ENCODE measurements at regions not wholly inside any gene's neighbourhood (a gene's known extent, or its start where the extent isn't known, plus 50 kb on each side); places are given as distances from the start of the nearest gene placed in this dataset.
"Not testable (repeated sequence)": the region's sequence is repeated elsewhere in the genome, so short reads cannot be mapped to it uniquely, and the experiment has no call there.

DNA sequence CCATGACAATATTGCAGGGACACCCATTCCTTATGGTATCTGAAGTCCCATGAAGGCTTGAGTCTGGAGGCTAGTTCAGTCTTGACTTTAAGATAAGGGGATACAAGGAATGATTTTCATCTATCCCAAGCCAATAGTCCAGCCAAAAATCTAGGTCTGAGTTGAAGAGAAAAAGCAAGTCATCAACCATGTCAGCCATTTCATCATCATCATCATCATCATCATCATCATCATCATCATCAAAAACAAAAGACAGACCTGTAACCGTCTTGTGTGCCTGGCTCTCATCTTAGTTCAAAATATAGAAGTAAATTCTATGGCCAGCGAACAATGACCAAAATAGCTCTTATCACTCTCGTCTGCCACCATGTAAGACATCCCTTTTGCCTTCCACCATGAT lies 59.5 kb upstream of the FAM90A26 start:
- H3K27ac ChIP-seq (ENCODE audit: low read length); H3K4me1 ChIP-seq (ENCODE audit: control insufficient read depth, insufficient read depth, low read length); H3K9me3 ChIP-seq (ENCODE audit: control insufficient read depth, insufficient read depth, low read length); DNase-seq (ENCODE audit: low read depth, low spot score); H3K4me3 ChIP-seq (ENCODE audit: low read length); H3K36me3 ChIP-seq (ENCODE audit: control insufficient read depth, insufficient read depth, low read length); H3K27me3 ChIP-seq (ENCODE audit: control insufficient read depth, insufficient read depth, low read length): not testable (repeated sequence)
- no CpG with 5 or more reads among the region's 3 CpGs for WGBS (ENCODE audit: insufficient coverage, insufficient read length)

DNA sequence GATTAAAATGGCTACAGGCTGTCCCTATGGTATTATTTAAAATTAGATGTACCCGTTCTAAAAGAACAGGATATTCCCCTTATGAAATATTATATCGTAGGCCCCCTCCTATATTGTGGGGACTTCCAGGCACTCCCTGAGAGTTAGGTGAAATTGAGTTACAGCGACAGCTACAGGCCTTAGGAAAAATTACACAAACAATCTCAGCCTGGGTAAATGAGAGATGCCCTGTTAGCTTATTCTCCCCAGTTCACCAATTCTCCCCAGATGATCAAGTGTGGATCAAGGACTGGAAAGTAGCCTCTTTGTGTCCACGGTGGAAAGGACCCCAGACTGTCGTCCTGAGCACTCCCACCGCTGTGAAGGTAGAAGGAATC lies 67.1 kb upstream of the FAM90A26 start:
- H3K27me3 ChIP-seq (ENCODE audit: control insufficient read depth, insufficient read depth, low read length); H3K36me3 ChIP-seq (ENCODE audit: control insufficient read depth, insufficient read depth, low read length); H3K4me1 ChIP-seq (ENCODE audit: control insufficient read depth, insufficient read depth, low read length); H3K4me3 ChIP-seq (ENCODE audit: low read length); H3K27ac ChIP-seq (ENCODE audit: low read length); DNase-seq (ENCODE audit: low read depth, low spot score); H3K9me3 ChIP-seq (ENCODE audit: control insufficient read depth, insufficient read depth, low read length): not testable (repeated sequence)
- no CpG with 5 or more reads among the region's 6 CpGs for WGBS (ENCODE audit: insufficient coverage, insufficient read length)

DNA sequence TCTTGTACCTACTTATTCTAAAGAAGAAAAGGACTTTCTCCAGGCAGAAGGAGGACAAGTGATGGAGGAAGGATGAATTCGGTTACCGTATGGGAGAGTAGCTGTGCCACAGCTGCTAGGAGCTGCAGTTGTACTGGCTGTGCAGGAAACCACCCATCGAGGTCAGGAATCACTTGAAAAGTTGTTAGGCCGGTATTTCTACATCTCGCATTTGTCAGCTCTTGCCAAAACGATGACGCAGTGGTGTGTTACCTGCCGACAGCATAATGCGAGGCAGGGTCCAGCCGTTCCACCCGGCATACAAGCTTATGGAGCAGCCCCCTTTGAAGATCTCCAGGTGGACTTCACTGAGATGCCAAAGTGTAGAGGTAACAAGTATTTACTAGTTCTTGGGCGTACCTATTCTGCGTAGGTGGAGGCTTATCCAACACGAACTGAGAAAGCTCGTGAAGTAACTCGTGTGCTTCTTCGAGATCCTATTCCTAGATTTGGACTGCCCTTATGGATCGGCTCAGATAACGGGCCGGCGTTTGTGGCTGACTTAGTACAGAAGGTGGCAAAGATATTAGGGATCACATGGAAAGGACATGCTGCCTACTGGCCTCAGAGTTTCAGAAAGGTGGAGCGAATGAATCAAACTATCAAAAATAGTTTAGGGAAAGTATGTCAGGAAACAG lies 67.6 kb upstream of the FAM90A26 start:
- DNase-seq (ENCODE audit: low read depth, low spot score); H3K36me3 ChIP-seq (ENCODE audit: control insufficient read depth, insufficient read depth, low read length); H3K4me3 ChIP-seq (ENCODE audit: low read length); H3K27me3 ChIP-seq (ENCODE audit: control insufficient read depth, insufficient read depth, low read length); H3K9me3 ChIP-seq (ENCODE audit: control insufficient read depth, insufficient read depth, low read length); H3K27ac ChIP-seq (ENCODE audit: low read length); H3K4me1 ChIP-seq (ENCODE audit: control insufficient read depth, insufficient read depth, low read length): not testable (repeated sequence)
- no CpG with 5 or more reads among the region's 22 CpGs for WGBS (ENCODE audit: insufficient coverage, insufficient read length)

DNA sequence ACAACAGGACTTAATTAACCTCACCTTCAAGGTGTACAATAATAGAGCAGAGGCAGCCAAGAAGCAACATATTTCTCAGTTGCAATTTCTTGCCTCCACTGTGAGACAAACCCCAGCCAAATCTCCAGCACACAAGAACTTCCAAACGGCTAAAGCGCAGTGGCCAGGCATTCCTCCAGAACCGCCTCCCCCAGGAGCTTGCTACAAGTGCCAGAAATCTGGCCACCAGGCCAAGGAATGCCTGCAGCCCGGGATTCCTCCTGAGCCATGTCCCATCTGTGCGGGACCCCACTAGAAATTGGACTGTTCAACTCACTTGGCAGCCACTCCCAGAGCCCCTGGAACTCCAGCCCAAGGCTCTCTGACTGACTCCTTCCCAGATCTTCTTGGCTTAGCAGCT lies 73.9 kb upstream of the FAM90A26 start:
- no CpG with 5 or more reads among the region's 5 CpGs for WGBS (ENCODE audit: insufficient coverage, insufficient read length)
- not testable (repeated sequence) for H3K4me1 ChIP-seq (ENCODE audit: control insufficient read depth, insufficient read depth, low read length); H3K27ac ChIP-seq (ENCODE audit: low read length); H3K36me3 ChIP-seq (ENCODE audit: control insufficient read depth, insufficient read depth, low read length); H3K4me3 ChIP-seq (ENCODE audit: low read length); H3K9me3 ChIP-seq (ENCODE audit: control insufficient read depth, insufficient read depth, low read length); DNase-seq (ENCODE audit: low read depth, low spot score); H3K27me3 ChIP-seq (ENCODE audit: control insufficient read depth, insufficient read depth, low read length)

DNA sequence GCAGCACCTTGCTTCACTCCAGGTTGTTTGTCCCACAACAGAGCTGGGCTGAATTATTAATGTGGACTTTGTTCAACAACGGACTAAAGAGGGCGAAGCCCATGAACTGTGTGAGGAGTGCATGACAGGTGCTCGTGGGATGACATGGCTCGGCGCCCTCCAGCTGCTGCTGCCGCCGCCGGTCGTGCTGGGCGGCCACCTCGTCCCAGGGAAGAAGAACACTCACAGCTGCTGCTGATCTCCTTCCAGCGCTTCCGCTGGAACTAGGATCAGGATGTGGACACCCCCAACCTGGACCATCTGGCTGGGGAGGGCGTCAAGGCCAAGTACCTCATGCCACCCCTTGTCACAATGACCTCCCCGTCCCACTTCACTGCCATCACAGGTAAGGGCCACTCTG lies 91.4 kb upstream of the FAM90A26 start:
- not testable (repeated sequence) for DNase-seq (ENCODE audit: low read depth, low spot score); H3K9me3 ChIP-seq (ENCODE audit: control insufficient read depth, insufficient read depth, low read length); H3K36me3 ChIP-seq (ENCODE audit: control insufficient read depth, insufficient read depth, low read length); H3K27me3 ChIP-seq (ENCODE audit: control insufficient read depth, insufficient read depth, low read length); H3K4me3 ChIP-seq (ENCODE audit: low read length); H3K4me1 ChIP-seq (ENCODE audit: control insufficient read depth, insufficient read depth, low read length); H3K27ac ChIP-seq (ENCODE audit: low read length)
- no CpG with 5 or more reads among the region's 15 CpGs for WGBS (ENCODE audit: insufficient coverage, insufficient read length)

DNA sequence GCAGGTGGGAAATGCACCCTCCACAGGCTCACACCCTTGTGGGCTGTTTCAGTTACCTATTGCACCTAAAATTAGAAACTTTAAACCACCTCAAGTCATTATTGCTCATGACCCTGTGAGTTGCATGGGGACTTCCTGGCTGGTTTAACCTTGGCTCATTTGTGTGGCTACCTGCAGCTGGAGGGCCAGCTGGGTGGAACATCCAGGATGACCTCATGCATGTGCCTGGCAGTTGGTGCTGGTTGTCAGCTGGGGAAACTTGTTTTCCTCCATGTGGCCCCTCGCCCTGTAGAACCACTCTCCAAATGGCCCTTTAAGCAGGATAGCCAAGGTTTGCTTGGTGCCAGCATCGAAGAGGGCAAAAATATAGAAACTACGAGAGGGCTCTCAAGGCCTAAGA lies 93.2 kb upstream of the FAM90A26 start:
- no CpG with 5 or more reads among the region's 3 CpGs for WGBS (ENCODE audit: insufficient coverage, insufficient read length)
- not testable (repeated sequence) for H3K4me3 ChIP-seq (ENCODE audit: low read length); H3K27ac ChIP-seq (ENCODE audit: low read length); DNase-seq (ENCODE audit: low read depth, low spot score); H3K4me1 ChIP-seq (ENCODE audit: control insufficient read depth, insufficient read depth, low read length); H3K9me3 ChIP-seq (ENCODE audit: control insufficient read depth, insufficient read depth, low read length); H3K27me3 ChIP-seq (ENCODE audit: control insufficient read depth, insufficient read depth, low read length); H3K36me3 ChIP-seq (ENCODE audit: control insufficient read depth, insufficient read depth, low read length)

DNA sequence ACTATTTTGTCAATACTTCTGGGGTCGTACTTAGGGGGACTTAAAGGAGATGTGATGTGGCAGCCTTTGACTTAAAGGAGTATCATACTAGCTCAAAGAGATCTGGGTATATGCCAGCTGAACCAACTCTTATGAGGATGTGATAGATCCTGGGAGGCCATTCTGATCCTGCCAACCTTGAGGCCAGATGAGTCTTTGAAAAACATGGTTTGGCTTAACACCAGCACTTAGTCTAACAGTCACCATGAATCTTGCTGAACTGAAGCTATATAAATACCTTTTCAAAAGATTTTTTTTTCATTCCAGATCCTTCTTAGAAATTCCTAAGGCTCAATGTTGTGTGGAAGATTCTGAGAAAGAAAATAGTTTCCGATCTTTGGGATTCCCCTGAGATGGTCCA lies 93.7 kb upstream of the FAM90A26 start:
- WGBS (ENCODE audit: insufficient coverage, insufficient read length), result no CpG with 5 or more reads among the region's 2 CpGs
- H3K4me1 ChIP-seq (ENCODE audit: control insufficient read depth, insufficient read depth, low read length); H3K27ac ChIP-seq (ENCODE audit: low read length); H3K4me3 ChIP-seq (ENCODE audit: low read length); DNase-seq (ENCODE audit: low read depth, low spot score); H3K27me3 ChIP-seq (ENCODE audit: control insufficient read depth, insufficient read depth, low read length); H3K36me3 ChIP-seq (ENCODE audit: control insufficient read depth, insufficient read depth, low read length); H3K9me3 ChIP-seq (ENCODE audit: control insufficient read depth, insufficient read depth, low read length): not testable (repeated sequence)

DNA sequence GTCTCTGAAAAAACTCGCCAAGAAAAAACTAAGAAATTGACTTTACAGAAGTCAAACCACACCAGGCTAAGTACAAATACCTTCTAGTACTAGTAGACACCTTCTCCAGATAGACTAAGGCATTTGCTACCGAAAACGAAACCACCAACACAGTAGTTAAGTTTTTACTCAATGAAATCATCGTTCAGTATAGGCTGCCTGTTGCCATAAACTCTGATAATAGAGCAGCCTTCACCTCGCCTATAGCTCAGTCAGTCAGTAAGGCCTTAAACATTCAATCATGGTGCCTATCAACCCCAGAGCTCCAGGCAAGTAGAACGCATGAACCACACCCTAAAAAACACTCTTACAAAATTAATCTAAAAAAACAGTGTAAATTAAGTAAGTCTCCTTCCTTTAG lies 96.8 kb upstream of the FAM90A26 start:
- not testable (repeated sequence) for H3K4me3 ChIP-seq (ENCODE audit: low read length); H3K36me3 ChIP-seq (ENCODE audit: control insufficient read depth, insufficient read depth, low read length); H3K4me1 ChIP-seq (ENCODE audit: control insufficient read depth, insufficient read depth, low read length); H3K27me3 ChIP-seq (ENCODE audit: control insufficient read depth, insufficient read depth, low read length); H3K9me3 ChIP-seq (ENCODE audit: control insufficient read depth, insufficient read depth, low read length); H3K27ac ChIP-seq (ENCODE audit: low read length); DNase-seq (ENCODE audit: low read depth, low spot score)
- WGBS (ENCODE audit: insufficient coverage, insufficient read length), result no CpG with 5 or more reads among the region's 6 CpGs

DNA sequence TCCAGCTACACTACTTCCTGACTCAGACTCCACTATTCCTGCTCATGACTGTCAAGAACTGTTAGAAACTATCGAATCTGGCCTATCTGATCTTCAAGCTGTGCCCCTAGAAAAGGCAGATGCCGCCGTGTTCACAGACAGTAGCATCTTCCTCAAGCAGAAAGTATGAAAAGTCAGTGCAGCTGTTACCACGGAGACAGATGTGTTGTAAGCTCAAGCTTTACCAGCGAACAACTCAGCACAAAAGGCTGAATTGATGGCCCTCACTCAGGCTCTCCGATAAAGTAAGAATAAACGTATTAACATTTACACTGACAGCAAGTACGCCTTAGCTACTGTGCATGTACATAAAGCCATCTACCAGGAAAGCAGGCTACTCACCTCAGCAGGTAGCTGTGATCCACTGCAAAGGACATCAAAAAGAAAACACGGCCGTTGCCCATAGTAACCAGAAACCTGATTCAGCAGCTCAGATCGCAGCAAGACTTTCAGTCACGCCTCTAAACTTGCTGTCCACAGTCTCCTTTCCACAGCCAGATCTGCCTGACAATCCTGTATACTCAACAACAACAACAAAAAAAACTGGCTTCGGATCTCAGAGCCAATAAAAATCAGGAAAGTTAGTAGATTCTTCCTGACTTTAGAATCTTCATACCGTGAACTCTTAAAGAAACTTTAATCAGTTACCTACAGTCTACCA lies 97.5 kb upstream of the FAM90A26 start:
- not testable (repeated sequence) for H3K27ac ChIP-seq (ENCODE audit: low read length); H3K9me3 ChIP-seq (ENCODE audit: control insufficient read depth, insufficient read depth, low read length); DNase-seq (ENCODE audit: low read depth, low spot score); H3K4me3 ChIP-seq (ENCODE audit: low read length); H3K27me3 ChIP-seq (ENCODE audit: control insufficient read depth, insufficient read depth, low read length); H3K36me3 ChIP-seq (ENCODE audit: control insufficient read depth, insufficient read depth, low read length); H3K4me1 ChIP-seq (ENCODE audit: control insufficient read depth, insufficient read depth, low read length)
- WGBS (ENCODE audit: insufficient coverage, insufficient read length), result no CpG with 5 or more reads among the region's 14 CpGs

DNA sequence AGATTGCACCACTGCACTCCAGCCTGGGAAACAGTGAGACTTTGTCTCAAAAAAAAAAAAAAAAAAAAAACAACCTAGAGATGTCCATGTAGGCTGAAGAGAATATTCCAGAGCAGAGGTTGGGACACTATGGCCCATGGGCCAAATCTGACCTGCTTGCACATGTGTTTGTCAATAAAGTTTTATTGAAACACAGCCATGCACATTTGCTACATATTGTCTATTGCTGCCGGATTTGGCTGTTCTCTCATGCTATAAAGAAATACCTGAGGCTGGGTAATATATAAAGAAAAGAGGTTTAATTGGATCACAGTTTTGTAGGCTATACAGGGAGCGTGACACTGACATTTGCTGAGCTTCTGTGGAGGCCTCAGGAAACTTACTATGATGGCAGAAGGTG lies 102.3 kb upstream of the FAM90A26 start:
- H3K9me3 ChIP-seq (ENCODE audit: control insufficient read depth, insufficient read depth, low read length); H3K27ac ChIP-seq (ENCODE audit: low read length); H3K4me3 ChIP-seq (ENCODE audit: low read length); H3K4me1 ChIP-seq (ENCODE audit: control insufficient read depth, insufficient read depth, low read length); H3K27me3 ChIP-seq (ENCODE audit: control insufficient read depth, insufficient read depth, low read length); DNase-seq (ENCODE audit: low read depth, low spot score); H3K36me3 ChIP-seq (ENCODE audit: control insufficient read depth, insufficient read depth, low read length): not testable (repeated sequence)
- WGBS (ENCODE audit: insufficient coverage, insufficient read length), result no CpG with 5 or more reads among the region's 2 CpGs

DNA sequence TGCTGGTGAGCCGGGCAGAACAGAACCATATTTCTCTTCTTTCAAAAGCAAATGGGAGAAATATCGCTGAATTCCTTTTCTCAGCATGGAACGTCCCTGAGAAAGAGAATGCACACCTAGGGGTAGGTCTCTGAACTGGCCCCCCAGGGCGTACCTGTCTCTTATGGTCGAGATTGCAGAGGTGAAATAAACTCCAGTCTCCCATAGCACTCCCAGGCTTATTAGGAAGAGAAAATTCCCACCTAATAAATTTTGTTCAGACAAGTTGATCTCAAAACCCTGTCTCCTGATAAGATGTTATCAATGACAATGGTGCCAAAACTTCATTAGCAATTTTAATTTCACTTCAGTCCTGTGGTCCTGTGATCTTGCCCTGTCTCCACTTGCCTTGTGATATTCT lies 106.6 kb upstream of the FAM90A26 start:
- H3K27ac ChIP-seq (ENCODE audit: low read length); H3K4me1 ChIP-seq (ENCODE audit: control insufficient read depth, insufficient read depth, low read length); H3K36me3 ChIP-seq (ENCODE audit: control insufficient read depth, insufficient read depth, low read length); H3K27me3 ChIP-seq (ENCODE audit: control insufficient read depth, insufficient read depth, low read length); H3K9me3 ChIP-seq (ENCODE audit: control insufficient read depth, insufficient read depth, low read length); DNase-seq (ENCODE audit: low read depth, low spot score); H3K4me3 ChIP-seq (ENCODE audit: low read length): not testable (repeated sequence)
- WGBS (ENCODE audit: insufficient coverage, insufficient read length), result no CpG with 5 or more reads among the region's 5 CpGs
